Hepatocyte (in vitro differentiated cells): ENCODE measurements at regions not wholly inside any gene's neighbourhood (a gene's known extent, or its start where the extent isn't known, plus 50 kb on each side); places are given as distances from the start of the nearest gene placed in this dataset.

ENCODE experiments used
- EZH2 ChIP-seq: fragments of 200-600 bp; sonication (generic); IDR thresholded peaks from 2 replicates; pipeline ENCODE4 v1.6.1; 2016; ENCODE audit warnings: antibody characterized with exemption, mild to moderate bottlenecking, borderline replicate concordance
- EZH2phosphoT487 ChIP-seq: fragments of 200-600 bp; sonication (generic); IDR thresholded peaks from one replicate; pipeline ENCODE4 v1.6.1; 2018; ENCODE audit warnings: antibody characterized with exemption, mild to moderate bottlenecking, low read depth, moderate library complexity; ENCODE audit not compliant: unreplicated experiment, severe bottlenecking
- TF ChIP-seq, protein P1 (sequence below): fragments of 200-600 bp; sonication (generic); IDR thresholded peaks from 2 replicates; pipeline ENCODE4 v1.5.1; 2016; ENCODE audit warnings: antibody characterized with exemption, mild to moderate bottlenecking; ENCODE audit not compliant: poor library complexity

DNA sequence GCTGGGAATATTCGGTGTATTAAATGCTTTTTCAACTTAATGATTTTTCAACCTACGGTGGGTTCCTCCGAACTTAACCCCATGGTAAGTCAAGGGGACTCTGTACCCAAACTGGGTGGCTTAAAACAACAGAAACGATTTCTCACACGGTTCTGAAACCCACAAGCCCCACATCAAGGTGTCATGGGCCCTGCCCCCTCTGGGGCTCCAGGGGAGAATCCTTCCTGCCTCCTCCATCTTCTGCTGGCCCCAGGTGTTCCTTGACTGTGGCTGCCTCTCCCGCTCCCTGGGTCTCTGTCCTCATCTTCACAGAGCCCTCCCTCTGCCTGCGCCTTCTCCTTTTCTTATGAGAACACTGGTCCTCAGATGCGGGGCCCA, 301.3 kb upstream of the SALL3 start:
- TF ChIP-seq EZH2 (no peak), EZH2phosphoT487 (no peak)
- TF ChIP-seq, protein P1, sequence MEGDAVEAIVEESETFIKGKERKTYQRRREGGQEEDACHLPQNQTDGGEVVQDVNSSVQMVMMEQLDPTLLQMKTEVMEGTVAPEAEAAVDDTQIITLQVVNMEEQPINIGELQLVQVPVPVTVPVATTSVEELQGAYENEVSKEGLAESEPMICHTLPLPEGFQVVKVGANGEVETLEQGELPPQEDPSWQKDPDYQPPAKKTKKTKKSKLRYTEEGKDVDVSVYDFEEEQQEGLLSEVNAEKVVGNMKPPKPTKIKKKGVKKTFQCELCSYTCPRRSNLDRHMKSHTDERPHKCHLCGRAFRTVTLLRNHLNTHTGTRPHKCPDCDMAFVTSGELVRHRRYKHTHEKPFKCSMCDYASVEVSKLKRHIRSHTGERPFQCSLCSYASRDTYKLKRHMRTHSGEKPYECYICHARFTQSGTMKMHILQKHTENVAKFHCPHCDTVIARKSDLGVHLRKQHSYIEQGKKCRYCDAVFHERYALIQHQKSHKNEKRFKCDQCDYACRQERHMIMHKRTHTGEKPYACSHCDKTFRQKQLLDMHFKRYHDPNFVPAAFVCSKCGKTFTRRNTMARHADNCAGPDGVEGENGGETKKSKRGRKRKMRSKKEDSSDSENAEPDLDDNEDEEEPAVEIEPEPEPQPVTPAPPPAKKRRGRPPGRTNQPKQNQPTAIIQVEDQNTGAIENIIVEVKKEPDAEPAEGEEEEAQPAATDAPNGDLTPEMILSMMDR, result no peak
